Kidney (tissue), 13 donors: ENCODE measurements at regions not wholly inside any gene's neighbourhood (a gene's known extent, or its start where the extent isn't known, plus 50 kb on each side); places are given as distances from the start of the nearest gene placed in this dataset.

Experiments used
- DNase-seq, 5 donors: peaks; one replicate each; pipeline ENCODE4 v3.0.0-alpha.2; 2013 to 2020
- FAIRE-seq: peaks from 2 replicates; lab custom pipeline; 2012; peaks lifted over from hg19 to GRCh38; lab: Jason Lieb, UNC
- H3K27ac ChIP-seq, 2 donors: one replicate each; pipeline ENCODE4 v1.7.0; 2013; ENCODE audit warnings: low read depth in 2 of 2, low read length in 2 of 2, inconsistent platforms in 1 of 2
- H3K27me3 ChIP-seq: one replicate; pipeline ENCODE4 v1.7.1; 2013; ENCODE audit warnings: low read length, inconsistent platforms; ENCODE audit not compliant: control insufficient read depth, insufficient read depth
- H3K36me3 ChIP-seq, 3 donors: one replicate each; pipeline versions ENCODE4 v1.7.0 to v1.7.1; 2013; ENCODE audit warnings: low read length in 3 of 3, control low read depth in 1 of 3, inconsistent platforms in 1 of 3; ENCODE audit not compliant: insufficient read depth in 3 of 3, control insufficient read depth in 2 of 3
- H3K4me1 ChIP-seq, 3 donors: one replicate each; pipeline versions ENCODE4 v1.7.0 to v1.7.1; 2013; ENCODE audit warnings: low read length in 3 of 3, inconsistent platforms in 1 of 3, low read depth in 1 of 3; ENCODE audit not compliant: control insufficient read depth in 2 of 3, insufficient read depth in 2 of 3
- H3K4me3 ChIP-seq, 3 donors: one replicate each; pipeline versions ENCODE4 v1.7.0 to v1.8.1; 2013; ENCODE audit warnings: low read length in 3 of 3, control low read depth in 1 of 3, inconsistent platforms in 1 of 3
- H3K9ac ChIP-seq, 3 donors: one replicate each; pipeline versions ENCODE4 v1.7.0 to v1.7.1; 2013; ENCODE audit warnings: low read length in 3 of 3, control low read depth in 1 of 3, inconsistent platforms in 1 of 3
- H3K9me3 ChIP-seq, 3 donors: one replicate each; pipeline versions ENCODE4 v1.7.0 to v1.7.1; 2013; ENCODE audit warnings: low read length in 3 of 3, control low read depth in 1 of 3, inconsistent platforms in 1 of 3; ENCODE audit not compliant: control insufficient read depth in 2 of 3, insufficient read depth in 1 of 3
- CTCF ChIP-seq: IDR thresholded peaks from 3 replicates; pipeline ENCODE4 v1.5.1; 2012; ENCODE audit warnings: mild to moderate bottlenecking, moderate library complexity, borderline replicate concordance; ENCODE audit not compliant: insufficient read depth; ENCODE audit errors: extremely low read depth
- intact Hi-C: fragments of 100-400 bp; cut with DNase I; formaldehyde crosslinking; loops from one replicate; pipeline ENCODE4 v1.11.1; 2022
- donor health status: control.
- donor health status: control.
- donor health status: control.
- donor health status: control.
- donor health status: control.
- donor health status: DM: yes; HTN: yes; CAD: no.
- donor health status: Normal renal cell carcinoma (clear cell type).

- DNase-seq (no peak), FAIRE-seq (no peak)
- H3K27ac ChIP-seq: no peak overlapping the region
- H3K9ac ChIP-seq: no peak overlapping the region
- H3K27me3 ChIP-seq: no peaks in the 10 kb centered on the region
- no peak overlapping the region for H3K4me3 ChIP-seq
- peaks cover 0 to 2% (median 0%) of the 10 kb centered on the region in 3 donors for H3K4me1 ChIP-seq
- no peak for TF ChIP-seq CTCF
- no peaks in the 10 kb centered on the region for H3K9me3 ChIP-seq
- intact Hi-C loops: no loop called here
- no peaks in the 10 kb centered on the region for H3K36me3 ChIP-seq
Observed at GRCh38 chr1:185537596-185537995, 196.6 kb upstream of the HMCN1 start.

GRCh38 chr1:185536165-185536920 is 197.8 kb upstream of the HMCN1 start:
- H3K27me3 ChIP-seq: no peaks in the 10 kb centered on the region
- no peak overlapping the region for H3K4me3 ChIP-seq
- intact Hi-C loops: no loop called here
- no peak for TF ChIP-seq CTCF
- no peak for DNase-seq
- FAIRE-seq: peak; percentile 66
- no peaks in the 10 kb centered on the region for H3K9me3 ChIP-seq
- H3K36me3 ChIP-seq: no peaks in the 10 kb centered on the region
- H3K9ac ChIP-seq: no peak overlapping the region
- H3K4me1 ChIP-seq: no peaks in the 10 kb centered on the region
- H3K27ac ChIP-seq: no peak overlapping the region

GRCh38 chr1:185535621-185536020 is 198.6 kb upstream of the HMCN1 start:
- DNase-seq (no peak), FAIRE-seq (peak; percentile 55)
- no peak overlapping the region for H3K27ac ChIP-seq
- no peak for TF ChIP-seq CTCF
- no peaks in the 10 kb centered on the region for H3K27me3 ChIP-seq
- intact Hi-C loops: no loop called here
- H3K4me3 ChIP-seq: no peak overlapping the region
- H3K4me1 ChIP-seq: no peaks in the 10 kb centered on the region
- H3K9me3 ChIP-seq: no peaks in the 10 kb centered on the region
- H3K36me3 ChIP-seq: no peaks in the 10 kb centered on the region
- no peak overlapping the region for H3K9ac ChIP-seq

GRCh38 chr1:185534801-185535200 is 199.4 kb upstream of the HMCN1 start:
- H3K4me1 ChIP-seq: no peaks in the 10 kb centered on the region
- no peaks in the 10 kb centered on the region for H3K27me3 ChIP-seq
- FAIRE-seq: no peak
- intact Hi-C loops: no loop called here
- DNase-seq: peak in 1 of 5 donors; percentile 40
- H3K27ac ChIP-seq: no peak overlapping the region
- H3K4me3 ChIP-seq: no peak overlapping the region
- H3K9ac ChIP-seq: no peak overlapping the region
- no peak for TF ChIP-seq CTCF
- no peaks in the 10 kb centered on the region for H3K36me3 ChIP-seq
- H3K9me3 ChIP-seq: no peaks in the 10 kb centered on the region
